ENCODE measurements at regions not wholly inside any gene's neighbourhood (a gene's known extent, or its start where the extent isn't known, plus 50 kb on each side); places are given as distances from the start of the nearest gene placed in this dataset.
"Not testable (repeated sequence)": the region's sequence is repeated elsewhere in the genome, so short reads cannot be mapped to it uniquely, and the experiment has no call there.

- H3K4me3 ChIP-seq (ENCODE audit: low read length in 2 of 2): no peak overlapping the region
- H2BK15ac ChIP-seq (ENCODE audit: low read length): no peak overlapping the region
- H3K27me3 ChIP-seq (ENCODE audit: control insufficient read depth in 3 of 3, insufficient read depth in 3 of 3, low read depth in 1 of 3, low read length in 3 of 3): no peaks in the 10 kb centered on the region
- H3K18ac ChIP-seq (ENCODE audit: low read length): no peak overlapping the region
- no peak overlapping the region for H3K9ac ChIP-seq (ENCODE audit: low read depth, low read length, poor library complexity)
- no peak overlapping the region for H3K27ac ChIP-seq (replicated peaks; ENCODE audit: low read length)
- H3K14ac ChIP-seq (ENCODE audit: low read length): no peak overlapping the region
- H2AFZ ChIP-seq (ENCODE audit: low read length): no peak overlapping the region
- no peak overlapping the region for H4K91ac ChIP-seq (ENCODE audit: low read depth, low read length, poor library complexity)
- no CpG with 5 or more reads among the region's 3 CpGs for WGBS, 2 donors (ENCODE audit: extremely low coverage in 2 of 2, insufficient read length in 2 of 2, insufficient replicate concordance in 1 of 2)
- no peak overlapping the region for H3K4me2 ChIP-seq (ENCODE audit: insufficient read depth, low read length, poor library complexity, severe bottlenecking)
- no peak overlapping the region for H3K23ac ChIP-seq (ENCODE audit: low read depth, low read length, poor library complexity)
- no peaks in the 10 kb centered on the region for H3K36me3 ChIP-seq (replicated peaks in 1 of 2; ENCODE audit: control insufficient read depth in 2 of 2, insufficient read depth in 2 of 2, low read length in 2 of 2)
- no peak overlapping the region for H3K4ac ChIP-seq (ENCODE audit: low read length)
- H3K4me1 ChIP-seq (ENCODE audit: control insufficient read depth in 2 of 2, insufficient read depth in 1 of 2, low read depth in 1 of 2, low read length in 2 of 2): no peaks in the 10 kb centered on the region
- H2AK5ac ChIP-seq (ENCODE audit: low read depth, low read length): no peak overlapping the region
- no peak overlapping the region for H2BK120ac ChIP-seq (ENCODE audit: low read depth, low read length)
- no peak overlapping the region for H2BK5ac ChIP-seq (ENCODE audit: low read length)
- peaks cover 0 to 13% of the 10 kb centered on the region in 2 donors for H3K9me3 ChIP-seq (replicated peaks in 1 of 2; ENCODE audit: control insufficient read depth in 2 of 2, insufficient read depth in 1 of 2, low read depth in 1 of 2, low read length in 2 of 2)
- H4K8ac ChIP-seq (ENCODE audit: low read depth, low read length): no peak overlapping the region
- H2BK12ac ChIP-seq (ENCODE audit: low read length): no peak overlapping the region
- no peak for DNase-seq (ENCODE audit: low spot score)
- H3K79me1 ChIP-seq (ENCODE audit: low read depth, low read length): no peaks in the 10 kb centered on the region
Observed at GRCh38 chr18:14978191-14978590, 230.2 kb downstream of the ANKRD30B start.

- Histone ChIP-seq H3K27me3 (ENCODE audit: control insufficient read depth in 3 of 3, insufficient read depth in 3 of 3, low read depth in 1 of 3, low read length in 3 of 3) (no peaks in the 10 kb centered on the region), H2AFZ (ENCODE audit: low read length) (no peak overlapping the region), H3K18ac (ENCODE audit: low read length) (no peak overlapping the region), H2BK5ac (ENCODE audit: low read length) (no peak overlapping the region), H3K4me3 (ENCODE audit: low read length in 2 of 2) (no peak overlapping the region), H2BK120ac (ENCODE audit: low read depth, low read length) (no peak overlapping the region), H3K4me1 (ENCODE audit: control insufficient read depth in 2 of 2, insufficient read depth in 1 of 2, low read depth in 1 of 2, low read length in 2 of 2) (no peaks in the 10 kb centered on the region), H3K14ac (ENCODE audit: low read length) (no peak overlapping the region), H3K9ac (ENCODE audit: low read depth, low read length, poor library complexity) (no peak overlapping the region), H3K27ac (replicated peaks; ENCODE audit: low read length) (no peak overlapping the region), H2AK5ac (ENCODE audit: low read depth, low read length) (no peak overlapping the region), H2BK15ac (ENCODE audit: low read length) (no peak overlapping the region), H3K4me2 (ENCODE audit: insufficient read depth, low read length, poor library complexity, severe bottlenecking) (no peak overlapping the region), H4K91ac (ENCODE audit: low read depth, low read length, poor library complexity) (no peak overlapping the region), H3K9me3 (replicated peaks in 1 of 2; ENCODE audit: control insufficient read depth in 2 of 2, insufficient read depth in 1 of 2, low read depth in 1 of 2, low read length in 2 of 2) (peaks cover 0 to 13% of the 10 kb centered on the region in 2 donors), H2BK12ac (ENCODE audit: low read length) (no peak overlapping the region), H3K4ac (ENCODE audit: low read length) (no peak overlapping the region), H4K8ac (ENCODE audit: low read depth, low read length) (no peak overlapping the region), H3K36me3 (replicated peaks in 1 of 2; ENCODE audit: control insufficient read depth in 2 of 2, insufficient read depth in 2 of 2, low read length in 2 of 2) (no peaks in the 10 kb centered on the region), H3K79me1 (ENCODE audit: low read depth, low read length) (no peaks in the 10 kb centered on the region), H3K23ac (ENCODE audit: low read depth, low read length, poor library complexity) (no peak overlapping the region)
- WGBS, 2 donors (ENCODE audit: extremely low coverage in 2 of 2, insufficient read length in 2 of 2, insufficient replicate concordance in 1 of 2): no CpG with 5 or more reads among the region's 8 CpGs
- peak; percentile 5 for DNase-seq (ENCODE audit: low spot score)
Observed at GRCh38 chr18:14978962-14979535, 231.1 kb downstream of the ANKRD30B start.

- Histone ChIP-seq H2BK5ac (ENCODE audit: low read length) (no peak overlapping the region), H3K4ac (ENCODE audit: low read length) (no peak overlapping the region), H3K36me3 (replicated peaks in 1 of 2; ENCODE audit: control insufficient read depth in 2 of 2, insufficient read depth in 2 of 2, low read length in 2 of 2) (no peaks in the 10 kb centered on the region)
Observed at GRCh38 chr18:14979875-14980274, 231.9 kb downstream of the ANKRD30B start.

GRCh38 chr18:14984531-14984930 is 236.6 kb downstream of the ANKRD30B start:
- H3K4me2 ChIP-seq (ENCODE audit: insufficient read depth, low read length, poor library complexity, severe bottlenecking); H4K91ac ChIP-seq (ENCODE audit: low read depth, low read length, poor library complexity); H2AFZ ChIP-seq (ENCODE audit: low read length); H3K9ac ChIP-seq (ENCODE audit: low read depth, low read length, poor library complexity); DNase-seq (ENCODE audit: low spot score); H2BK15ac ChIP-seq (ENCODE audit: low read length); H3K79me1 ChIP-seq (ENCODE audit: low read depth, low read length); H3K14ac ChIP-seq (ENCODE audit: low read length); H3K23ac ChIP-seq (ENCODE audit: low read depth, low read length, poor library complexity); H2BK5ac ChIP-seq (ENCODE audit: low read length); H3K36me3 ChIP-seq (replicated peaks in 1 of 2; ENCODE audit: control insufficient read depth in 2 of 2, insufficient read depth in 2 of 2, low read length in 2 of 2); H2AK5ac ChIP-seq (ENCODE audit: low read depth, low read length); H3K27me3 ChIP-seq (ENCODE audit: control insufficient read depth in 3 of 3, insufficient read depth in 3 of 3, low read depth in 1 of 3, low read length in 3 of 3); H3K4ac ChIP-seq (ENCODE audit: low read length); H2BK12ac ChIP-seq (ENCODE audit: low read length); H3K18ac ChIP-seq (ENCODE audit: low read length); H3K4me1 ChIP-seq (ENCODE audit: control insufficient read depth in 2 of 2, insufficient read depth in 1 of 2, low read depth in 1 of 2, low read length in 2 of 2); H3K4me3 ChIP-seq (ENCODE audit: low read length in 2 of 2); H2BK120ac ChIP-seq (ENCODE audit: low read depth, low read length); H4K8ac ChIP-seq (ENCODE audit: low read depth, low read length); H3K9me3 ChIP-seq (replicated peaks in 1 of 2; ENCODE audit: control insufficient read depth in 2 of 2, insufficient read depth in 1 of 2, low read depth in 1 of 2, low read length in 2 of 2); H3K27ac ChIP-seq (replicated peaks; ENCODE audit: low read length): not testable (repeated sequence)
- WGBS, 2 donors (ENCODE audit: extremely low coverage in 2 of 2, insufficient read length in 2 of 2, insufficient replicate concordance in 1 of 2): no CpG with 5 or more reads among the region's 2 CpGs

More at GRCh38 chr18:14979875-14980274, 231.9 kb downstream of the ANKRD30B start:
- Histone ChIP-seq H3K23ac (ENCODE audit: low read depth, low read length, poor library complexity) (no peak overlapping the region), H3K14ac (ENCODE audit: low read length) (no peak overlapping the region), H3K9me3 (replicated peaks in 1 of 2; ENCODE audit: control insufficient read depth in 2 of 2, insufficient read depth in 1 of 2, low read depth in 1 of 2, low read length in 2 of 2) (peaks cover 0 to 13% of the 10 kb centered on the region in 2 donors), H2AK5ac (ENCODE audit: low read depth, low read length) (no peak overlapping the region), H2BK15ac (ENCODE audit: low read length) (no peak overlapping the region), H2AFZ (ENCODE audit: low read length) (no peak overlapping the region), H3K9ac (ENCODE audit: low read depth, low read length, poor library complexity) (no peak overlapping the region), H3K79me1 (ENCODE audit: low read depth, low read length) (no peaks in the 10 kb centered on the region), H3K27me3 (ENCODE audit: control insufficient read depth in 3 of 3, insufficient read depth in 3 of 3, low read depth in 1 of 3, low read length in 3 of 3) (no peaks in the 10 kb centered on the region), H3K27ac (replicated peaks; ENCODE audit: low read length) (no peak overlapping the region), H2BK120ac (ENCODE audit: low read depth, low read length) (no peak overlapping the region), H4K8ac (ENCODE audit: low read depth, low read length) (no peak overlapping the region), H4K91ac (ENCODE audit: low read depth, low read length, poor library complexity) (no peak overlapping the region), H2BK12ac (ENCODE audit: low read length) (no peak overlapping the region), H3K4me3 (ENCODE audit: low read length in 2 of 2) (no peak overlapping the region), H3K4me2 (ENCODE audit: insufficient read depth, low read length, poor library complexity, severe bottlenecking) (no peak overlapping the region), H3K4me1 (ENCODE audit: control insufficient read depth in 2 of 2, insufficient read depth in 1 of 2, low read depth in 1 of 2, low read length in 2 of 2) (no peaks in the 10 kb centered on the region), H3K18ac (ENCODE audit: low read length) (no peak overlapping the region)
- no peak for DNase-seq (ENCODE audit: low spot score)
- WGBS, 2 donors (ENCODE audit: extremely low coverage in 2 of 2, insufficient read length in 2 of 2, insufficient replicate concordance in 1 of 2): no CpG with 5 or more reads among the region's 3 CpGs

All from neuronal stem cell (in vitro differentiated cells).